K562 (cell line): ENCODE measurements at regions not wholly inside any gene's neighbourhood (a gene's known extent, or its start where the extent isn't known, plus 50 kb on each side); places are given as distances from the start of the nearest gene placed in this dataset.

Experiments
- ATAC-seq: fragments of 200-7000 bp; cut with Tn5 transposase; 3 replicates; pipeline ENCODE4 v1.9.1; 2020; ENCODE audit warnings: moderate library complexity
- BruUV-seq: library from RNA; stranded (reverse); fragments of 400-500 nt; replicated peaks from 2 replicates; lab custom pipeline; 2021; lab: Mats Ljungman, UMichigan
- CTCF ChIA-PET: fragments of 300-600 bp; formaldehyde crosslinking; extraction: SDS; loops from one replicate; lab custom pipeline; 2021; ENCODE audit warnings: low intra/inter-chr PET ratio; lab: Yijun Ruan, JAX
- POLR2A ChIA-PET: fragments of 300-600, 350-650 bp; sonication (Branson Sonifier 250); formaldehyde crosslinking; extraction: SDS; loops from one replicate; lab custom pipeline; 2021; ENCODE audit warnings: antibody characterized with exemption, inconsistent platforms; lab: Yijun Ruan, JAX
- DNase-seq, 4 experiments: peaks; one replicate each; pipeline versions ENCODE4 v3.0.0 to v3.0.0-alpha.2; 2011 to 2018; ENCODE audit warnings: low spot score in 3 of 4, mixed read lengths in 3 of 4; ENCODE audit errors: extremely low read depth in 1 of 4
- FAIRE-seq: peaks from 2 replicates; lab custom pipeline; 2011; peaks lifted over from hg19 to GRCh38; lab: Jason Lieb, UNC
- H2AFZ ChIP-seq: 2 replicates; pipeline ENCODE4 v1.6.0; 2011; ENCODE audit warnings: low read depth, low read length, control low read depth, inconsistent platforms
- H3K27ac ChIP-seq: fragments of 200-600 bp; 3 replicates; pipeline ENCODE4 v1.8.0; 2011; ENCODE audit warnings: low read depth, mild to moderate bottlenecking, control low read depth, inconsistent platforms, low read length, moderate library complexity, mixed read lengths; ENCODE audit errors: extremely low read depth
- H3K27me3 ChIP-seq, 2 experiments: fragments of 300-600 bp in 1 of 2; 2 replicates in 1 of 2; 3 replicates in 1 of 2; pipeline versions ENCODE4 v1.6.0 to v1.8.0; 2011; ENCODE audit warnings: inconsistent platforms in 2 of 2, low read length in 2 of 2, mild to moderate bottlenecking in 1 of 2, mixed read lengths in 1 of 2, moderate library complexity in 1 of 2; ENCODE audit not compliant: control insufficient read depth in 2 of 2, insufficient read depth in 2 of 2
- H3K36me3 ChIP-seq: fragments of 300-600 bp; 3 replicates; pipeline ENCODE4 v1.8.0; 2011; ENCODE audit warnings: mild to moderate bottlenecking, low read length, inconsistent platforms; ENCODE audit not compliant: control insufficient read depth, insufficient read depth
- H3K4me1 ChIP-seq, 2 experiments: fragments of 200-600 bp in 1 of 2; replicated peaks in 1 of 2; 2 replicates in 1 of 2; 3 replicates in 1 of 2; pipeline versions ENCODE4 v1.5.1 to v1.8.0; 2011; ENCODE audit warnings: inconsistent platforms in 2 of 2, low read length in 2 of 2, mild to moderate bottlenecking in 1 of 2, mixed read lengths in 1 of 2, moderate library complexity in 1 of 2; ENCODE audit not compliant: control insufficient read depth in 2 of 2, insufficient read depth in 2 of 2
- H3K4me2 ChIP-seq: 2 replicates; pipeline ENCODE4 v1.6.1; 2011; ENCODE audit warnings: low read length, control low read depth, inconsistent platforms, mixed read lengths; ENCODE audit not compliant: insufficient read depth
- H3K4me3 ChIP-seq: fragments of 200-600 bp; sonication (generic), shearing (Covaris generic); 2 replicates; pipeline ENCODE4 v1.5.1; 2016; ENCODE audit warnings: control low read depth, inconsistent platforms
- H3K79me2 ChIP-seq: fragments of 200-600 bp; 3 replicates; pipeline ENCODE4 v1.8.0; 2011; ENCODE audit warnings: low read length, inconsistent platforms; ENCODE audit not compliant: control insufficient read depth, insufficient read depth
- H3K9ac ChIP-seq, 2 experiments: 2 replicates each; pipeline versions ENCODE4 v1.6.0 to v1.6.1; 2011; ENCODE audit warnings: low read depth in 2 of 2, low read length in 2 of 2, control low read depth in 1 of 2, inconsistent platforms in 1 of 2, mild to moderate bottlenecking in 1 of 2, mixed read lengths in 1 of 2; ENCODE audit not compliant: insufficient read depth in 1 of 2
- H3K9me1 ChIP-seq: one replicate; pipeline ENCODE4 v1.6.0; 2011; ENCODE audit warnings: inconsistent platforms, mild to moderate bottlenecking, low read length, moderate library complexity; ENCODE audit not compliant: control insufficient read depth, insufficient read depth
- H3K9me3 ChIP-seq: replicated peaks from 2 replicates; pipeline ENCODE4 v1.5.1; 2011; ENCODE audit warnings: low read depth, low read length, inconsistent platforms; ENCODE audit not compliant: control insufficient read depth, insufficient read depth
- H4K20me1 ChIP-seq: replicated peaks from 2 replicates; pipeline ENCODE4 v1.6.1; 2011; ENCODE audit warnings: low read length, inconsistent platforms, mixed read lengths; ENCODE audit not compliant: control insufficient read depth, insufficient read depth
- CCNT2 ChIP-seq: IDR thresholded peaks from 2 replicates; pipeline ENCODE4 v1.6.1; 2011; ENCODE audit warnings: borderline replicate concordance, low read depth, mild to moderate bottlenecking, moderate library complexity, mixed read lengths, low read length; ENCODE audit not compliant: insufficient read length; ENCODE audit errors: extremely low read depth
- ETS2 ChIP-seq: IDR thresholded peaks from 2 replicates; pipeline ENCODE4 v1.6.1; 2016; ENCODE audit warnings: borderline replicate concordance, missing genetic modification characterization, mild to moderate bottlenecking, moderate library complexity, missing compliant biosample characterization; ENCODE audit not compliant: poor library complexity, severe bottlenecking
- HCFC1 ChIP-seq: IDR thresholded peaks from 2 replicates; pipeline ENCODE4 v1.6.1; 2012; ENCODE audit warnings: low read depth, low read length, improper control_type of control experiment
- ZNF175 ChIP-seq: fragments of 200-800 bp; sonication (Bioruptor generic); IDR thresholded peaks from 2 replicates; pipeline ENCODE4 v1.6.1; 2016; ENCODE audit warnings: low read depth, mild to moderate bottlenecking, missing genetic modification characterization, missing compliant biosample characterization
- ZSCAN32 ChIP-seq: fragments of 450-650 bp; formaldehyde crosslinking; IDR thresholded peaks from 2 replicates; pipeline ENCODE4 v1.4.0; 2020; ENCODE audit warnings: mild to moderate bottlenecking, moderate library complexity
- whole genome bisulfite sequencing: fragments of 100-300 bp; shearing (Covaris generic); methylation state at CpG from one replicate; pipeline ENCODE4 v1.1.6; 2016; ENCODE audit warnings: low coverage, mixed read lengths; ENCODE audit not compliant: insufficient coverage; ENCODE audit errors: missing lambda C conversion rate; 5-methylcytosine and 5-hydroxymethylcytosine counted together
- in situ Hi-C: fragments of 300-500 bp; cut with MboI; formaldehyde crosslinking; loops from 4 replicates; pipeline ENCODE4 v1.15.0; 2018; ENCODE audit warnings: inconsistent platforms, mixed read lengths
- intact Hi-C: fragments of 100-400 bp; cut with micrococcal nuclease; formaldehyde crosslinking; loops from 2 replicates; pipeline ENCODE4 v1.14.2; 2022
- TF ChIP-seq, protein P1 (sequence below): fragments of 250-450 bp; sonication (Bioruptor Pico); IDR thresholded peaks from 2 replicates; pipeline ENCODE4 v1.5.0; 2021

DNA sequence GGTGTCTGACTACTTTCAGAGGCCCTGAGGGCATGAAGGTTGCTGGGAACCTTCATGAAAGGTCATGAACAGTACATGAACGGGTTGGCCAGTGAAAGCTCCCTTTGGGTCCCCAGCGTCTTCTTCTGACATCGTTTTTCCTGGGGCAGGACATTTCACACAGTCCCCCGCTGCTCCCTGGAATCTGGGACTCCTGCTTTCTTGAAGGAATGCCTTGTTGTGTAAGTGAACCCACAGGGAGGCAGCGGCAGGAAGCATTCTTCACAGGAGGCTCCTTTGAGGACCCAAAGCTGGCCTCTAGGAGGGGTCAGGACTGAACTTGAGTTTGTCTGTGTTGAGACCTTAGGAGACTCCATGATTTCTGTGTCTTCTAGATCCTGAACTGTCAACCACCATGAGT, 144.3 kb downstream of the KCNE4 start:
- no peaks in the 10 kb centered on the region for H3K79me2 ChIP-seq
- no peaks in the 10 kb centered on the region for H3K4me1 ChIP-seq
- H4K20me1 ChIP-seq, result no peaks in the 10 kb centered on the region
- no peaks in the 10 kb centered on the region for H3K36me3 ChIP-seq
- H3K27me3 ChIP-seq, result no peaks in the 10 kb centered on the region
- no TSS peak for BruUV-seq
- H3K9me3 ChIP-seq, result no peaks in the 10 kb centered on the region
- no peak overlapping the region for H3K4me3 ChIP-seq
- no peak overlapping the region for H3K27ac ChIP-seq
- 0% methylated on average over 5 of the region's 5 CpGs for WGBS
- ATAC-seq (no peak), FAIRE-seq (no peak)
- CTCF ChIA-PET, result no interaction called here
- no peaks in the 10 kb centered on the region for H3K9me1 ChIP-seq
- POLR2A ChIA-PET, result no interaction called here
- no peak overlapping the region for H3K4me2 ChIP-seq
- intact Hi-C loops, result no loop called here
- no peak overlapping the region for H2AFZ ChIP-seq
- TF ChIP-seq ZSCAN32 (CRISPR knock-in tag) (no peak), HCFC1 (no peak), CCNT2 (no peak), ETS2 (tag) (no peak), ZNF175 (CRISPR knock-in tag) (no peak)
- TF ChIP-seq, protein P1, sequence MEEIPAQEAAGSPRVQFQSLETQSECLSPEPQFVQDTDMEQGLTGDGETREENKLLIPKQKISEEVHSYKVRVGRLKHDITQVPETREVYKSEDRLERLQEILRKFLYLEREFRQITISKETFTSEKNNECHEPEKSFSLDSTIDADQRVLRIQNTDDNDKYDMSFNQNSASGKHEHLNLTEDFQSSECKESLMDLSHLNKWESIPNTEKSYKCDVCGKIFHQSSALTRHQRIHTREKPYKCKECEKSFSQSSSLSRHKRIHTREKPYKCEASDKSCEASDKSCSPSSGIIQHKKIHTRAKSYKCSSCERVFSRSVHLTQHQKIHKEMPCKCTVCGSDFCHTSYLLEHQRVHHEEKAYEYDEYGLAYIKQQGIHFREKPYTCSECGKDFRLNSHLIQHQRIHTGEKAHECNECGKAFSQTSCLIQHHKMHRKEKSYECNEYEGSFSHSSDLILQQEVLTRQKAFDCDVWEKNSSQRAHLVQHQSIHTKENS (CRISPR knock-in tag), result no peak
- TF ChIP-seq, all 486 proteins: peak for 0
- in situ Hi-C loops, result no loop called here
- H3K9ac ChIP-seq, result no peak overlapping the region
- DNase-seq, result no peak
